ENCODE measurements at regions not wholly inside any gene's neighbourhood (a gene's known extent, or its start where the extent isn't known, plus 50 kb on each side); places are given as distances from the start of the nearest gene placed in this dataset.

DNA sequence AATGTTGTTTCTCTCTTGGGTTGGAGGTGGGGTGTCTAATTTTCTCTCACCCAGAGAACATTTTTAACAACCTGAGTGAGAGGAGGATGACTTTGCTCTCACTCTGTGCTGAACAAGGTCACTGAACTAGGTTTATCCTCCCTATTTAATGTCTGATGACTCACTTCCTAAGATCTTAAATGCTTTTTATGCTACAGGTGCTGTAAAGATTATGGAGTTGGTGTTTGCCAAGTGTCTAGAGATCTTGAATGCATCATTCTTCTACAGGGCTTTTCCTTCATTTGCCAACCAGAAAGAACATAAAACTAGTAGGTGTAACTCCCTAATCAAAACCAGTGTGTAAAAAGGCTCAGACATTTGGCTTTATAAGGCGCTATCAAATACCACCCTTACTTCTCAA, 350.5 kb upstream of the ETAA1 start:
- no peak for DNase-seq (ENCODE audit: low read depth in 1 of 2, low spot score in 1 of 2)
- H3K4me3 ChIP-seq (replicated peaks; ENCODE audit: insufficient read depth, low read length): no peak overlapping the region
- TF ChIP-seq GABPA (IDR thresholded peaks at IDR 0.05; ENCODE audit: low read depth) (no peak), POLR2AphosphoS5 (IDR thresholded peaks at IDR 0.05; ENCODE audit: low read depth) (no peak), SPI1 (IDR thresholded peaks at IDR 0.05; ENCODE audit: borderline replicate concordance, low read depth) (no peak)
- TF ChIP-seq, protein P1, sequence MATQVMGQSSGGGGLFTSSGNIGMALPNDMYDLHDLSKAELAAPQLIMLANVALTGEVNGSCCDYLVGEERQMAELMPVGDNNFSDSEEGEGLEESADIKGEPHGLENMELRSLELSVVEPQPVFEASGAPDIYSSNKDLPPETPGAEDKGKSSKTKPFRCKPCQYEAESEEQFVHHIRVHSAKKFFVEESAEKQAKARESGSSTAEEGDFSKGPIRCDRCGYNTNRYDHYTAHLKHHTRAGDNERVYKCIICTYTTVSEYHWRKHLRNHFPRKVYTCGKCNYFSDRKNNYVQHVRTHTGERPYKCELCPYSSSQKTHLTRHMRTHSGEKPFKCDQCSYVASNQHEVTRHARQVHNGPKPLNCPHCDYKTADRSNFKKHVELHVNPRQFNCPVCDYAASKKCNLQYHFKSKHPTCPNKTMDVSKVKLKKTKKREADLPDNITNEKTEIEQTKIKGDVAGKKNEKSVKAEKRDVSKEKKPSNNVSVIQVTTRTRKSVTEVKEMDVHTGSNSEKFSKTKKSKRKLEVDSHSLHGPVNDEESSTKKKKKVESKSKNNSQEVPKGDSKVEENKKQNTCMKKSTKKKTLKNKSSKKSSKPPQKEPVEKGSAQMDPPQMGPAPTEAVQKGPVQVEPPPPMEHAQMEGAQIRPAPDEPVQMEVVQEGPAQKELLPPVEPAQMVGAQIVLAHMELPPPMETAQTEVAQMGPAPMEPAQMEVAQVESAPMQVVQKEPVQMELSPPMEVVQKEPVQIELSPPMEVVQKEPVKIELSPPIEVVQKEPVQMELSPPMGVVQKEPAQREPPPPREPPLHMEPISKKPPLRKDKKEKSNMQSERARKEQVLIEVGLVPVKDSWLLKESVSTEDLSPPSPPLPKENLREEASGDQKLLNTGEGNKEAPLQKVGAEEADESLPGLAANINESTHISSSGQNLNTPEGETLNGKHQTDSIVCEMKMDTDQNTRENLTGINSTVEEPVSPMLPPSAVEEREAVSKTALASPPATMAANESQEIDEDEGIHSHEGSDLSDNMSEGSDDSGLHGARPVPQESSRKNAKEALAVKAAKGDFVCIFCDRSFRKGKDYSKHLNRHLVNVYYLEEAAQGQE (IDR thresholded peaks at IDR 0.05; ENCODE audit: insufficient replicate concordance, low read depth): no peak
- TF ChIP-seq, protein P2, sequence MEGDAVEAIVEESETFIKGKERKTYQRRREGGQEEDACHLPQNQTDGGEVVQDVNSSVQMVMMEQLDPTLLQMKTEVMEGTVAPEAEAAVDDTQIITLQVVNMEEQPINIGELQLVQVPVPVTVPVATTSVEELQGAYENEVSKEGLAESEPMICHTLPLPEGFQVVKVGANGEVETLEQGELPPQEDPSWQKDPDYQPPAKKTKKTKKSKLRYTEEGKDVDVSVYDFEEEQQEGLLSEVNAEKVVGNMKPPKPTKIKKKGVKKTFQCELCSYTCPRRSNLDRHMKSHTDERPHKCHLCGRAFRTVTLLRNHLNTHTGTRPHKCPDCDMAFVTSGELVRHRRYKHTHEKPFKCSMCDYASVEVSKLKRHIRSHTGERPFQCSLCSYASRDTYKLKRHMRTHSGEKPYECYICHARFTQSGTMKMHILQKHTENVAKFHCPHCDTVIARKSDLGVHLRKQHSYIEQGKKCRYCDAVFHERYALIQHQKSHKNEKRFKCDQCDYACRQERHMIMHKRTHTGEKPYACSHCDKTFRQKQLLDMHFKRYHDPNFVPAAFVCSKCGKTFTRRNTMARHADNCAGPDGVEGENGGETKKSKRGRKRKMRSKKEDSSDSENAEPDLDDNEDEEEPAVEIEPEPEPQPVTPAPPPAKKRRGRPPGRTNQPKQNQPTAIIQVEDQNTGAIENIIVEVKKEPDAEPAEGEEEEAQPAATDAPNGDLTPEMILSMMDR (IDR thresholded peaks at IDR 0.05; ENCODE audit: insufficient read depth, low read length): no peak
- H3K27ac ChIP-seq (replicated peaks): no peak overlapping the region
- H3K27me3 ChIP-seq (ENCODE audit: insufficient read depth, poor library complexity, severe bottlenecking): no peaks in the 10 kb centered on the region

DNA sequence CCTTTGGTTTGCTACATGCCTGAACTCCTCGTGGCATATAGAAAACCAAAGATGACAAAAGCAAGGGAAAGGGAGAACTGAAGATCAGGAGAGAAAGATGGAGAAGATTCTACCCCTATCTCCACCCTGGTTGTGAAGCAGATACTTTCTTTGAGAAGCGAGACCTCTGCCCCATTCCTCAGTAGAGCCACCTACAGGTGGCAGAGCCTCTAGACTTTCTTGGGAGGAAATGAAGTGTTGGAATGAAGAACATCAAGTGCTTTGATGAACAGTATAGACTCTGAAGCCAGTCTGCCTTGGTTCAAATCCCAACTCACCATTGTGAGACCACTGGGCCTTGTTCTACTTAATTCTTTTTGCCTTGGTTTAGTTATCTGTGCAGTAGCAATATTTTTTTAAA, 348.8 kb upstream of the ETAA1 start:
- H3K27me3 ChIP-seq (ENCODE audit: insufficient read depth, poor library complexity, severe bottlenecking): no peaks in the 10 kb centered on the region
- no peak for TF ChIP-seq POLR2AphosphoS5 (IDR thresholded peaks at IDR 0.05; ENCODE audit: low read depth)
- H3K4me3 ChIP-seq (replicated peaks; ENCODE audit: insufficient read depth, low read length): no peak overlapping the region
- DNase-seq (ENCODE audit: low read depth in 1 of 2, low spot score in 1 of 2): no peak
- H3K27ac ChIP-seq (replicated peaks): no peak overlapping the region

DNA sequence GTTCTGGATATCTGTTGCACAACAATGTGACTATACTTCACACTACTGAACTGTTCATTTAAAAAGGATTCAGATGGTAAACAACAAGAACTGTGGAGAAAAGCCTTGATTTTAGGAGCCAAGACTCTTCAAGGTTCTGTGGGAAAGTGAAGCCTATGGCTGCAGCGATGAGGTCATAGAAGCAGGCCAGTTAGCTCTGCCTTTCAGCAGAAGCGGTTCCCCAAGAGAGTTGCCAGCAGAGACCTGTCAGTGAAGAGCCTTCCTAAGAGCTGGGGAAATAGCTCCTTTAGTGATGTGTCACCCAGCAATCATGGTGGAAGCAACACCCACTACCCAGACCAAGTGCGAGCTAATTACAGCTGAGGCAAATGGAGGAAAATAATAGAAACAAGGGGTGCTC, 346.5 kb upstream of the ETAA1 start:
- no peak overlapping the region for H3K27ac ChIP-seq (replicated peaks)
- no peak overlapping the region for H3K4me3 ChIP-seq (replicated peaks; ENCODE audit: insufficient read depth, low read length)
- no peak for DNase-seq (ENCODE audit: low read depth in 1 of 2, low spot score in 1 of 2)
- no peaks in the 10 kb centered on the region for H3K27me3 ChIP-seq (ENCODE audit: insufficient read depth, poor library complexity, severe bottlenecking)
- TF ChIP-seq POLR2AphosphoS5 (IDR thresholded peaks at IDR 0.05; ENCODE audit: low read depth) (no peak), SPI1 (IDR thresholded peaks at IDR 0.05; ENCODE audit: borderline replicate concordance, low read depth) (no peak), GABPA (IDR thresholded peaks at IDR 0.05; ENCODE audit: low read depth) (no peak)
- TF ChIP-seq, protein P2 (IDR thresholded peaks at IDR 0.05; ENCODE audit: insufficient read depth, low read length): no peak
- TF ChIP-seq, protein P1 (IDR thresholded peaks at IDR 0.05; ENCODE audit: insufficient replicate concordance, low read depth): no peak

DNA sequence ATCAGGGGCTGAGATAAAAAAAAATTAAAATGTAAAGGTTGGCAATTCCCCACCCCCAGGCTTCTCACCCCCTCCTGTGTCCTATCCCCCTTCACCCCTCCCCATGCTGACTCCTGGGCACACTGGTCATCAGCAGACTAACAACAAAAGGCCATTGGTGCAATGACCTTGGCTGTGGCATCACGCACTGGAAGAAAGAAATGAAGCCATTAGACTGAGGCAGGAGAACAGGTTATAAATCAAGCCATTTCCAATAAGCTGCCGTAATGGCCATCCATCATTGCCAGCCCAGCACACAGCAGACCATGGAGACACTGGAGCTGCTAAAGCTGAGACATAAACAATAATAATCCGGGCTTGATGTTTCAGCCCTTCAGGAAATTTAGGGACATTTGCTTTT, 342.4 kb upstream of the ETAA1 start:
- DNase-seq (ENCODE audit: low read depth in 1 of 2, low spot score in 1 of 2): no peak
- no peak overlapping the region for H3K4me3 ChIP-seq (replicated peaks; ENCODE audit: insufficient read depth, low read length)
- no peak overlapping the region for H3K27ac ChIP-seq (replicated peaks)
- no peaks in the 10 kb centered on the region for H3K27me3 ChIP-seq (ENCODE audit: insufficient read depth, poor library complexity, severe bottlenecking)
- no peak for TF ChIP-seq SPI1 (IDR thresholded peaks at IDR 0.05; ENCODE audit: borderline replicate concordance, low read depth)
- TF ChIP-seq GABPA (IDR thresholded peaks at IDR 0.05; ENCODE audit: low read depth): no peak
- TF ChIP-seq POLR2AphosphoS5 (IDR thresholded peaks at IDR 0.05; ENCODE audit: low read depth): no peak
- TF ChIP-seq, protein P2 (IDR thresholded peaks at IDR 0.05; ENCODE audit: insufficient read depth, low read length): no peak
- TF ChIP-seq, protein P1 (IDR thresholded peaks at IDR 0.05; ENCODE audit: insufficient replicate concordance, low read depth): no peak
